ENCODE measurements at regions not wholly inside any gene's neighbourhood (a gene's known extent, or its start where the extent isn't known, plus 50 kb on each side); places are given as distances from the start of the nearest gene placed in this dataset.
"Not testable (repeated sequence)": the region's sequence is repeated elsewhere in the genome, so short reads cannot be mapped to it uniquely, and the experiment has no call there.

GRCh38 chr11:87634331-87634730 is 540.9 kb downstream of the RAB38 start:
- TF ChIP-seq ZNF70 (CRISPR knock-in tag; IDR thresholded peaks at IDR 0.05) (no peak), TSHZ2 (CRISPR knock-in tag; IDR thresholded peaks at IDR 0.05) (no peak), CSRNP3 (CRISPR knock-in tag; IDR thresholded peaks at IDR 0.05) (no peak), ZNF565 (CRISPR knock-in tag; conservative IDR thresholded peaks at IDR 0.05; ENCODE audit: low read depth) (no peak), CREB5 (CRISPR knock-in tag; IDR thresholded peaks at IDR 0.05; ENCODE audit: low read depth) (no peak), ISL1 (CRISPR knock-in tag; IDR thresholded peaks at IDR 0.05) (no peak), ZC3H10 (CRISPR knock-in tag; IDR thresholded peaks at IDR 0.05) (no peak), OSR1 (CRISPR knock-in tag; IDR thresholded peaks at IDR 0.05) (no peak), CSDC2 (CRISPR knock-in tag; IDR thresholded peaks at IDR 0.05) (no peak), ARNTL (CRISPR knock-in tag; IDR thresholded peaks at IDR 0.05; ENCODE audit: borderline replicate concordance, low read depth) (no peak), BACH2 (CRISPR knock-in tag; IDR thresholded peaks at IDR 0.05; ENCODE audit: borderline replicate concordance) (no peak)
- TF ChIP-seq, protein P1, sequence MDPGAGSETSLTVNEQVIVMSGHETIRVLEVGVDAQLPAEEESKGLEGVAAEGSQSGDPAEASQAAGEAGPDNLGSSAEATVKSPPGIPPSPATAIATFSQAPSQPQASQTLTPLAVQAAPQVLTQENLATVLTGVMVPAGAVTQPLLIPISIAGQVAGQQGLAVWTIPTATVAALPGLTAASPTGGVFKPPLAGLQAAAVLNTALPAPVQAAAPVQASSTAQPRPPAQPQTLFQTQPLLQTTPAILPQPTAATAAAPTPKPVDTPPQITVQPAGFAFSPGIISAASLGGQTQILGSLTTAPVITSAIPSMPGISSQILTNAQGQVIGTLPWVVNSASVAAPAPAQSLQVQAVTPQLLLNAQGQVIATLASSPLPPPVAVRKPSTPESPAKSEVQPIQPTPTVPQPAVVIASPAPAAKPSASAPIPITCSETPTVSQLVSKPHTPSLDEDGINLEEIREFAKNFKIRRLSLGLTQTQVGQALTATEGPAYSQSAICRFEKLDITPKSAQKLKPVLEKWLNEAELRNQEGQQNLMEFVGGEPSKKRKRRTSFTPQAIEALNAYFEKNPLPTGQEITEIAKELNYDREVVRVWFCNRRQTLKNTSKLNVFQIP (CRISPR knock-in tag; IDR thresholded peaks at IDR 0.05; ENCODE audit: borderline replicate concordance, low read depth), result no peak
- ATAC-seq, result no peak

GRCh38 chr11:87628957-87629356 is 546.3 kb downstream of the RAB38 start:
- TF ChIP-seq ZNF70 (CRISPR knock-in tag; IDR thresholded peaks at IDR 0.05) (no peak), ARNTL (CRISPR knock-in tag; IDR thresholded peaks at IDR 0.05; ENCODE audit: borderline replicate concordance, low read depth) (no peak), GLIS3 (CRISPR knock-in tag; IDR thresholded peaks at IDR 0.05) (no peak), CSDC2 (CRISPR knock-in tag; IDR thresholded peaks at IDR 0.05) (no peak), ESRRG (CRISPR knock-in tag; IDR thresholded peaks at IDR 0.05) (no peak), ZFP3 (CRISPR knock-in tag; IDR thresholded peaks at IDR 0.05) (no peak)
- TF ChIP-seq, protein P2, sequence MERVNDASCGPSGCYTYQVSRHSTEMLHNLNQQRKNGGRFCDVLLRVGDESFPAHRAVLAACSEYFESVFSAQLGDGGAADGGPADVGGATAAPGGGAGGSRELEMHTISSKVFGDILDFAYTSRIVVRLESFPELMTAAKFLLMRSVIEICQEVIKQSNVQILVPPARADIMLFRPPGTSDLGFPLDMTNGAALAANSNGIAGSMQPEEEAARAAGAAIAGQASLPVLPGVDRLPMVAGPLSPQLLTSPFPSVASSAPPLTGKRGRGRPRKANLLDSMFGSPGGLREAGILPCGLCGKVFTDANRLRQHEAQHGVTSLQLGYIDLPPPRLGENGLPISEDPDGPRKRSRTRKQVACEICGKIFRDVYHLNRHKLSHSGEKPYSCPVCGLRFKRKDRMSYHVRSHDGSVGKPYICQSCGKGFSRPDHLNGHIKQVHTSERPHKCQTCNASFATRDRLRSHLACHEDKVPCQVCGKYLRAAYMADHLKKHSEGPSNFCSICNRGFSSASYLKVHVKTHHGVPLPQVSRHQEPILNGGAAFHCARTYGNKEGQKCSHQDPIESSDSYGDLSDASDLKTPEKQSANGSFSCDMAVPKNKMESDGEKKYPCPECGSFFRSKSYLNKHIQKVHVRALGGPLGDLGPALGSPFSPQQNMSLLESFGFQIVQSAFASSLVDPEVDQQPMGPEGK (CRISPR knock-in tag; IDR thresholded peaks at IDR 0.05; ENCODE audit: borderline replicate concordance), result no peak
- no peak for ATAC-seq

- TF ChIP-seq ARNTL (CRISPR knock-in tag; IDR thresholded peaks at IDR 0.05; ENCODE audit: borderline replicate concordance, low read depth), result no peak
- ATAC-seq, result no peak
Measured at GRCh38 chr11:87628026-87628580, 547.1 kb downstream of the RAB38 start.

- ATAC-seq, result not testable (repeated sequence)
Measured at GRCh38 chr11:87623531-87624365, 551.5 kb downstream of the RAB38 start.
